ENCODE measurements at regions not wholly inside any gene's neighbourhood (a gene's known extent, or its start where the extent isn't known, plus 50 kb on each side); places are given as distances from the start of the nearest gene placed in this dataset.
"Not testable (repeated sequence)": the region's sequence is repeated elsewhere in the genome, so short reads cannot be mapped to it uniquely, and the experiment has no call there.

GRCh38 chr15:57896114-57896513 lies 169.4 kb downstream of the ALDH1A2 start (continued):
- TF ChIP-seq USF2 (IDR thresholded peaks at IDR 0.05; ENCODE audit: borderline replicate concordance, low read depth, low read length) = no peak
- TF ChIP-seq USF1 (IDR thresholded peaks at IDR 0.05; ENCODE audit: borderline replicate concordance, low read depth) = no peak
- no peak for TF ChIP-seq EP300 (IDR thresholded peaks at IDR 0.05; ENCODE audit: borderline replicate concordance in 1 of 2, low read depth in 1 of 2, low read length in 1 of 2)
- TF ChIP-seq MAX (IDR thresholded peaks at IDR 0.05; ENCODE audit: low read depth) = no peak
- TF ChIP-seq GABPA (IDR thresholded peaks at IDR 0.05; ENCODE audit: low read depth) = no peak
- TF ChIP-seq ELF1 (IDR thresholded peaks at IDR 0.05) = no peak
- no peak for TF ChIP-seq FOXM1 (IDR thresholded peaks at IDR 0.05; ENCODE audit: low read depth)
- no peak for TF ChIP-seq RAD21 (IDR thresholded peaks at IDR 0.05; ENCODE audit: low read length)

GRCh38 chr15:57896899-57897298 lies 168.6 kb downstream of the ALDH1A2 start:
- DNase-seq; H3F3A ChIP-seq (replicated peaks; ENCODE audit: insufficient read depth); H3K9me3 ChIP-seq; H3K4me2 ChIP-seq; H4K20me1 ChIP-seq (ENCODE audit: insufficient read depth); H3K4me3 ChIP-seq (ENCODE audit: low read depth in 2 of 2, low read length in 1 of 2); H3K27ac ChIP-seq (ENCODE audit: low read depth in 2 of 2, low read length in 1 of 2); CTCF ChIA-PET; H3K9me2 ChIP-seq; H3K79me2 ChIP-seq (ENCODE audit: insufficient read depth); H3K36me3 ChIP-seq (replicated peaks in 1 of 2; ENCODE audit: control insufficient read depth in 1 of 2, insufficient read depth in 2 of 2, low read length in 1 of 2); H3K27me3 ChIP-seq (ENCODE audit: insufficient read depth); H3K4me1 ChIP-seq (ENCODE audit: control insufficient read depth in 1 of 2, insufficient read depth in 2 of 2, low read depth in 1 of 2, low read length in 1 of 2); H3K9ac ChIP-seq; H2AFZ ChIP-seq (ENCODE audit: low read depth); POLR2A ChIA-PET: not testable (repeated sequence)
- 56% methylated on average over 6 of the region's 6 CpGs for WGBS (ENCODE audit: low lambda C conversion rate)

- no peaks in the 10 kb centered on the region for H3F3A ChIP-seq (replicated peaks; ENCODE audit: insufficient read depth)
- H3K27me3 ChIP-seq (ENCODE audit: insufficient read depth) = no peaks in the 10 kb centered on the region
- no peaks in the 10 kb centered on the region for H3K36me3 ChIP-seq (replicated peaks in 1 of 2; ENCODE audit: control insufficient read depth in 1 of 2, insufficient read depth in 2 of 2, low read length in 1 of 2)
- no peaks in the 10 kb centered on the region for H3K4me1 ChIP-seq (ENCODE audit: control insufficient read depth in 1 of 2, insufficient read depth in 2 of 2, low read depth in 1 of 2, low read length in 1 of 2)
- H3K27ac ChIP-seq (ENCODE audit: low read depth in 2 of 2, low read length in 1 of 2) = no peak overlapping the region
- no peaks in the 10 kb centered on the region for H3K79me2 ChIP-seq (ENCODE audit: insufficient read depth)
- CTCF ChIA-PET = interaction anchor here (1.0 kb wide), 1 partner anchor 147 kb away, joined by 3 read pairs; no protein-coding TSS in a partner anchor
- DNase-seq = no peak
- H3K9ac ChIP-seq = no peak overlapping the region
- no peak overlapping the region for H2AFZ ChIP-seq (ENCODE audit: low read depth)
- 88% methylated on average over 3 of the region's 3 CpGs for WGBS (ENCODE audit: low lambda C conversion rate)
- no peaks in the 10 kb centered on the region for H3K9me2 ChIP-seq
- H3K9me3 ChIP-seq = no peaks in the 10 kb centered on the region
- POLR2A ChIA-PET = no interaction called here
- H3K4me2 ChIP-seq = no peak overlapping the region
- H4K20me1 ChIP-seq (ENCODE audit: insufficient read depth) = no peaks in the 10 kb centered on the region
- H3K4me3 ChIP-seq (ENCODE audit: low read depth in 2 of 2, low read length in 1 of 2) = no peak overlapping the region
- TF ChIP-seq ZBTB33 (IDR thresholded peaks at IDR 0.05; ENCODE audit: borderline replicate concordance, low read depth) = no peak
- TF ChIP-seq FOXM1 (IDR thresholded peaks at IDR 0.05; ENCODE audit: low read depth) = no peak
- TF ChIP-seq MAX (IDR thresholded peaks at IDR 0.05; ENCODE audit: low read depth) = no peak
- no peak for TF ChIP-seq RAD21 (IDR thresholded peaks at IDR 0.05; ENCODE audit: low read length)
- no peak for TF ChIP-seq POLR2AphosphoS5 (IDR thresholded peaks at IDR 0.05; ENCODE audit: low read depth, low read length)
- TF ChIP-seq GATA2 (CRISPR knock-in tag; IDR thresholded peaks at IDR 0.05) = no peak
- TF ChIP-seq USF2 (IDR thresholded peaks at IDR 0.05; ENCODE audit: borderline replicate concordance, low read depth, low read length) = no peak
- no peak for TF ChIP-seq REST (IDR thresholded peaks at IDR 0.05; ENCODE audit: low read depth, low read length)
- TF ChIP-seq ELF1 (IDR thresholded peaks at IDR 0.05) = no peak
- TF ChIP-seq JUND (IDR thresholded peaks at IDR 0.05) = no peak
- TF ChIP-seq YY1 (IDR thresholded peaks at IDR 0.05; ENCODE audit: low read depth) = no peak
- no peak for TF ChIP-seq SIN3A (IDR thresholded peaks at IDR 0.05; ENCODE audit: borderline replicate concordance, low read depth, low read length)
- TF ChIP-seq RCOR1 (IDR thresholded peaks at IDR 0.05; ENCODE audit: low read length) = no peak
Measured at GRCh38 chr15:57897870-57898269, 167.6 kb downstream of the ALDH1A2 start.

Data from SK-N-SH (cell line).